HG02981 (cell line): ENCODE measurements at regions not wholly inside any gene's neighbourhood (a gene's known extent, or its start where the extent isn't known, plus 50 kb on each side); places are given as distances from the start of the nearest gene placed in this dataset.
A peak's percentile ranks its signal among the peaks of the same experiment; 100 is the strongest.

Experiments
- ATAC-seq: cut with Tn5 transposase; IDR thresholded peaks from one replicate; pipeline ENCODE4 v1.9.1; 2021; ENCODE audit warnings: mild to moderate bottlenecking, moderate library complexity; ENCODE audit not compliant: unreplicated experiment

GRCh38 chr9:79001012-79001411, 570.8 kb upstream of the TLE4 start:
- ATAC-seq = no peak

GRCh38 chr9:79003514-79003913, 568.3 kb upstream of the TLE4 start:
- no peak for ATAC-seq

GRCh38 chr9:79004032-79004431, 567.7 kb upstream of the TLE4 start:
- ATAC-seq = no peak

- ATAC-seq = no peak
Observed at GRCh38 chr9:79006546-79006945, 565.2 kb upstream of the TLE4 start.

GRCh38 chr9:79007701-79008483, 563.9 kb upstream of the TLE4 start:
- ATAC-seq = peak; percentile 92

- ATAC-seq = no peak
Observed at GRCh38 chr9:79008916-79009315, 562.8 kb upstream of the TLE4 start.

- no peak for ATAC-seq
Observed at GRCh38 chr9:79011461-79011860, 560.3 kb upstream of the TLE4 start.

GRCh38 chr9:79012561-79012960, 559.2 kb upstream of the TLE4 start:
- no peak for ATAC-seq

- no peak for ATAC-seq
Observed at GRCh38 chr9:79013715-79014610, 557.8 kb upstream of the TLE4 start.

GRCh38 chr9:79014929-79015699, 556.7 kb upstream of the TLE4 start:
- no peak for ATAC-seq

- ATAC-seq = no peak
Observed at GRCh38 chr9:79015951-79016350, 555.8 kb upstream of the TLE4 start.

GRCh38 chr9:79020276-79020675, 551.5 kb upstream of the TLE4 start:
- no peak for ATAC-seq

- no peak for ATAC-seq
Observed at GRCh38 chr9:79021084-79021483, 550.7 kb upstream of the TLE4 start.

GRCh38 chr9:79023134-79023580, 548.6 kb upstream of the TLE4 start:
- ATAC-seq = no peak

- ATAC-seq = peak; percentile 55
Observed at GRCh38 chr9:79026316-79026715, 545.4 kb upstream of the TLE4 start.

- no peak for ATAC-seq
Observed at GRCh38 chr9:79028101-79028500, 543.7 kb upstream of the TLE4 start.

- ATAC-seq = no peak
Observed at GRCh38 chr9:79034583-79034982, 537.2 kb upstream of the TLE4 start.

- ATAC-seq = no peak
Observed at GRCh38 chr9:79037338-79037737, 534.4 kb upstream of the TLE4 start.

GRCh38 chr9:79040671-79041070, 531.1 kb upstream of the TLE4 start:
- no peak for ATAC-seq

- no peak for ATAC-seq
Observed at GRCh38 chr9:79041266-79041665, 530.5 kb upstream of the TLE4 start.

GRCh38 chr9:79043916-79044315, 527.8 kb upstream of the TLE4 start:
- ATAC-seq = no peak
